ENCODE measurements at regions not wholly inside any gene's neighbourhood (a gene's known extent, or its start where the extent isn't known, plus 50 kb on each side); places are given as distances from the start of the nearest gene placed in this dataset.

DNA sequence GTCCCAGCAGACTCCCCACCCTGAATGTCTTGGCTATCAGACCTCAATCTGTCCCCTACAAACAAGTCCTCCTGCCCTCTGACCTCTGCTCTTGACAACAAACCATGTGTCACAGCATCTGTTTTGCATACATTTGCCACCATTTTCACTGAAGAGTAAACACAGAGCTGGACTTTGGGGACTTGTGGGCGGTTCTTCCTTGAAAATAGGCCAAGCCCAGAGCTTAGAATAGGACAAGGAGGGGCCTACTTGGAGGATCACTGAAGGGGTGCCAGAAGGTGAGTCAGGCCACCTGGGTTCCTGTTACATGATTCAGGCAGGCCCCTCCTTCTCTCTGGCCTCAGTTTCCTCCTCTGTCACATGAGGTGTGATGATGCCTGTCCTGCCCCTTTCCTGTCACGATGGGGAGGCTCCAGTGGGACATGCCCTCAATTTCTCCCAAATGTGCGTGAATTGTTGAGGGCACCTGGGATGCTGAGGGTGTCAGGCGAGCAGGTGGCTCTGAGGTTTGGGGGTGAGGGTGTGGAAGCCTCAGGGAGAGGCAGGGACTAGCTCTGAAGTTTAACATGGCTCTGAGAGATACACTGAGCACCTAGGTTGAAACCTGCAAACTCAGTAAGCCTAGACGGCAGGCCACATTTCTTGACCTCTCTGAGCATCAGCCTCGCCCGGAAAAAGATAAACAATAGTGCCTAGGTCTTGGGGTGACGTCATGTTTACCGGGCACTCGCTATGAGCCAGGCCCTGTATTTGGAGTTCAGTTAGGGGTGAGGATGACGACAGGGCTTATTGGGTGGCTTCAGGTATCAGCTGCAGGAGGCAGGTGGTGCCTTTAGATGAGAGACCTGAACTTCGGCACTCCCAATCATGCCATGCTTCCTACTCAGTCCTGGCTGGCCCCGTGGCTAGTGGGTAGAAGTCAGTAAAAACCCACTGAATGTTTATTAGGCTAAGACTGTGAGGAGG lies 107.6 kb upstream of the PITX1 start:
- CTCF ChIA-PET: interaction anchor here (1.4 kb wide), 1 partner anchor 50 kb away, joined by 3 read pairs; no protein-coding TSS in a partner anchor
- no peaks in the 10 kb centered on the region for H3K9me2 ChIP-seq
- POLR2A ChIA-PET: no interaction called here
- H3K4me1 ChIP-seq (ENCODE audit: control insufficient read depth in 1 of 2, insufficient read depth in 2 of 2, low read depth in 1 of 2, low read length in 1 of 2): peaks cover 4 to 7% of the 10 kb centered on the region in 2 experiments; a peak in 3 of 4 replicates
- H4K20me1 ChIP-seq (ENCODE audit: insufficient read depth): no peaks in the 10 kb centered on the region
- no peaks in the 10 kb centered on the region for H3K36me3 ChIP-seq (replicated peaks in 1 of 2; ENCODE audit: control insufficient read depth in 1 of 2, insufficient read depth in 2 of 2, low read length in 1 of 2)
- H3K79me2 ChIP-seq (ENCODE audit: insufficient read depth): no peaks in the 10 kb centered on the region
- no peak overlapping the region for H3K27ac ChIP-seq (ENCODE audit: low read depth in 2 of 2, low read length in 1 of 2)
- 70% methylated on average over 13 of the region's 13 CpGs for WGBS (ENCODE audit: low lambda C conversion rate)
- H3K27me3 ChIP-seq (ENCODE audit: insufficient read depth): no peaks in the 10 kb centered on the region
- H3K4me2 ChIP-seq: no peak overlapping the region
- no peak for DNase-seq
- no peak overlapping the region for H3K9ac ChIP-seq
- H2AFZ ChIP-seq (ENCODE audit: low read depth): no peak overlapping the region
- H3K4me3 ChIP-seq (ENCODE audit: low read depth in 2 of 2, low read length in 1 of 2): no peak overlapping the region
- TF ChIP-seq CTCF (IDR thresholded peaks at IDR 0.05): no peak
- TF ChIP-seq, protein P1, sequence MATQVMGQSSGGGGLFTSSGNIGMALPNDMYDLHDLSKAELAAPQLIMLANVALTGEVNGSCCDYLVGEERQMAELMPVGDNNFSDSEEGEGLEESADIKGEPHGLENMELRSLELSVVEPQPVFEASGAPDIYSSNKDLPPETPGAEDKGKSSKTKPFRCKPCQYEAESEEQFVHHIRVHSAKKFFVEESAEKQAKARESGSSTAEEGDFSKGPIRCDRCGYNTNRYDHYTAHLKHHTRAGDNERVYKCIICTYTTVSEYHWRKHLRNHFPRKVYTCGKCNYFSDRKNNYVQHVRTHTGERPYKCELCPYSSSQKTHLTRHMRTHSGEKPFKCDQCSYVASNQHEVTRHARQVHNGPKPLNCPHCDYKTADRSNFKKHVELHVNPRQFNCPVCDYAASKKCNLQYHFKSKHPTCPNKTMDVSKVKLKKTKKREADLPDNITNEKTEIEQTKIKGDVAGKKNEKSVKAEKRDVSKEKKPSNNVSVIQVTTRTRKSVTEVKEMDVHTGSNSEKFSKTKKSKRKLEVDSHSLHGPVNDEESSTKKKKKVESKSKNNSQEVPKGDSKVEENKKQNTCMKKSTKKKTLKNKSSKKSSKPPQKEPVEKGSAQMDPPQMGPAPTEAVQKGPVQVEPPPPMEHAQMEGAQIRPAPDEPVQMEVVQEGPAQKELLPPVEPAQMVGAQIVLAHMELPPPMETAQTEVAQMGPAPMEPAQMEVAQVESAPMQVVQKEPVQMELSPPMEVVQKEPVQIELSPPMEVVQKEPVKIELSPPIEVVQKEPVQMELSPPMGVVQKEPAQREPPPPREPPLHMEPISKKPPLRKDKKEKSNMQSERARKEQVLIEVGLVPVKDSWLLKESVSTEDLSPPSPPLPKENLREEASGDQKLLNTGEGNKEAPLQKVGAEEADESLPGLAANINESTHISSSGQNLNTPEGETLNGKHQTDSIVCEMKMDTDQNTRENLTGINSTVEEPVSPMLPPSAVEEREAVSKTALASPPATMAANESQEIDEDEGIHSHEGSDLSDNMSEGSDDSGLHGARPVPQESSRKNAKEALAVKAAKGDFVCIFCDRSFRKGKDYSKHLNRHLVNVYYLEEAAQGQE (IDR thresholded peaks at IDR 0.05; ENCODE audit: low read depth, low read length): no peak
- TF ChIP-seq TEAD4 (IDR thresholded peaks at IDR 0.05; ENCODE audit: borderline replicate concordance, insufficient read depth): no peak
- TF ChIP-seq, protein P2, sequence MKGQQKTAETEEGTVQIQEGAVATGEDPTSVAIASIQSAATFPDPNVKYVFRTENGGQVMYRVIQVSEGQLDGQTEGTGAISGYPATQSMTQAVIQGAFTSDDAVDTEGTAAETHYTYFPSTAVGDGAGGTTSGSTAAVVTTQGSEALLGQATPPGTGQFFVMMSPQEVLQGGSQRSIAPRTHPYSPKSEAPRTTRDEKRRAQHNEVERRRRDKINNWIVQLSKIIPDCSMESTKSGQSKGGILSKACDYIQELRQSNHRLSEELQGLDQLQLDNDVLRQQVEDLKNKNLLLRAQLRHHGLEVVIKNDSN (IDR thresholded peaks at IDR 0.05; ENCODE audit: borderline replicate concordance, low read depth): no peak
- TF ChIP-seq, protein P3, sequence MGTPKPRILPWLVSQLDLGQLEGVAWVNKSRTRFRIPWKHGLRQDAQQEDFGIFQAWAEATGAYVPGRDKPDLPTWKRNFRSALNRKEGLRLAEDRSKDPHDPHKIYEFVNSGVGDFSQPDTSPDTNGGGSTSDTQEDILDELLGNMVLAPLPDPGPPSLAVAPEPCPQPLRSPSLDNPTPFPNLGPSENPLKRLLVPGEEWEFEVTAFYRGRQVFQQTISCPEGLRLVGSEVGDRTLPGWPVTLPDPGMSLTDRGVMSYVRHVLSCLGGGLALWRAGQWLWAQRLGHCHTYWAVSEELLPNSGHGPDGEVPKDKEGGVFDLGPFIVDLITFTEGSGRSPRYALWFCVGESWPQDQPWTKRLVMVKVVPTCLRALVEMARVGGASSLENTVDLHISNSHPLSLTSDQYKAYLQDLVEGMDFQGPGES (IDR thresholded peaks at IDR 0.05; ENCODE audit: low read depth, low read length): no peak
- TF ChIP-seq EZH2phosphoT487 (IDR thresholded peaks at IDR 0.05; ENCODE audit: borderline replicate concordance, low read depth): no peak
- no peak for TF ChIP-seq RAD21 (IDR thresholded peaks at IDR 0.05; ENCODE audit: low read length)
- TF ChIP-seq USF2 (IDR thresholded peaks at IDR 0.05; ENCODE audit: borderline replicate concordance, low read depth, low read length): no peak
- TF ChIP-seq MEF2A (IDR thresholded peaks at IDR 0.05; ENCODE audit: borderline replicate concordance, low read depth): no peak
- no peak for TF ChIP-seq FOXJ3 (CRISPR knock-in tag; IDR thresholded peaks at IDR 0.05)
- no peak for TF ChIP-seq NRF1 (IDR thresholded peaks at IDR 0.05; ENCODE audit: low read depth, low read length)
- TF ChIP-seq GABPA (IDR thresholded peaks at IDR 0.05; ENCODE audit: low read depth): no peak
- no peaks in the 10 kb centered on the region for H3F3A ChIP-seq (replicated peaks; ENCODE audit: insufficient read depth)
- H3K9me3 ChIP-seq: no peaks in the 10 kb centered on the region
